GM12864 (cell line): ENCODE measurements at regions not wholly inside any gene's neighbourhood (a gene's known extent, or its start where the extent isn't known, plus 50 kb on each side); places are given as distances from the start of the nearest gene placed in this dataset.

Experiments used
- DNase-seq: peaks from one replicate; pipeline ENCODE4 v3.0.0-alpha.2; 2011; ENCODE audit warnings: low read depth
- H3K4me3 ChIP-seq: 2 replicates; pipeline ENCODE4 v1.5.1; 2011; ENCODE audit warnings: mild to moderate bottlenecking, low read depth, low read length, control low read depth
- TF ChIP-seq, protein P1 (sequence below): IDR thresholded peaks from 2 replicates; pipeline ENCODE4 v1.5.1; 2011; ENCODE audit warnings: low read depth, mild to moderate bottlenecking, moderate library complexity, low read length, control low read depth, inconsistent platforms; ENCODE audit errors: missing control alignments

DNA sequence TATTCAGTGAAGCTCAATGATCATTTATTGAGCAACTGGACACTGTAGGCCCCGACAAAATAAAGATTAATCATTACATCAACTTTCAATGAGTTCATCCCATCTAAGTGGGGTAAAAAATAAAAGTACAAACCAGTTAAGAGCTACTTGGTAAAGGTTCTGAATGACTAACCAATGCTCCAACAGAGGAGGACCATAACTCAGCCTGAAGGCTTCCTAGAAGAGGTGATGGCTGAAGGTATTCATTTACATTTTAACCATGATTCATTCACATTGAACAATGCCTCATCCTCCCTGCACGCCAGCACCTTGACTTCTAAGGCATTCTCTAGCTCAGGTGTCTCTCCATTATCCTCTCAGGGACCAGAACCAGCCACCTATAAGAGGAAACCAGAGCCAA lies 201.4 kb downstream of the ZNF462 start:
- H3K4me3 ChIP-seq, result no peak overlapping the region
- no peak for DNase-seq
- TF ChIP-seq, protein P1, sequence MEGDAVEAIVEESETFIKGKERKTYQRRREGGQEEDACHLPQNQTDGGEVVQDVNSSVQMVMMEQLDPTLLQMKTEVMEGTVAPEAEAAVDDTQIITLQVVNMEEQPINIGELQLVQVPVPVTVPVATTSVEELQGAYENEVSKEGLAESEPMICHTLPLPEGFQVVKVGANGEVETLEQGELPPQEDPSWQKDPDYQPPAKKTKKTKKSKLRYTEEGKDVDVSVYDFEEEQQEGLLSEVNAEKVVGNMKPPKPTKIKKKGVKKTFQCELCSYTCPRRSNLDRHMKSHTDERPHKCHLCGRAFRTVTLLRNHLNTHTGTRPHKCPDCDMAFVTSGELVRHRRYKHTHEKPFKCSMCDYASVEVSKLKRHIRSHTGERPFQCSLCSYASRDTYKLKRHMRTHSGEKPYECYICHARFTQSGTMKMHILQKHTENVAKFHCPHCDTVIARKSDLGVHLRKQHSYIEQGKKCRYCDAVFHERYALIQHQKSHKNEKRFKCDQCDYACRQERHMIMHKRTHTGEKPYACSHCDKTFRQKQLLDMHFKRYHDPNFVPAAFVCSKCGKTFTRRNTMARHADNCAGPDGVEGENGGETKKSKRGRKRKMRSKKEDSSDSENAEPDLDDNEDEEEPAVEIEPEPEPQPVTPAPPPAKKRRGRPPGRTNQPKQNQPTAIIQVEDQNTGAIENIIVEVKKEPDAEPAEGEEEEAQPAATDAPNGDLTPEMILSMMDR, result no peak

DNA sequence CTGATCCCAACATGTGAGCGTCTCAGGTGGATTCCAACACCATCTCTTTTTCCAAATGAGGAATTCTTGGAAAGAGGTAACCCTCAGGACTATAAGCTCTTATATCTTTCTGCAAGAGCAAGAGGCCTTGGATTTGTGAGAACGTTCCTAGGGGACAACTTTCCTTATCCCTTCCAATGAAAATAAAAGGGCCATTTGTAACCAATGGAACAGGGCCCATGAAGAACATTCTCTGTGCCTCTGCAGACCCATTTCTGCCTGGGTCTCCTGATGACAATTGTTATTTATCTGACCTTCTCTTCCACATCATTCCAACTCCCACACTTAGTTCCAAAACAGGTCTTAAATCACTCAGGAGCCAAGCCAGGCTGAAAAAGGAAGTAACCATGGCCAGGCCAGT lies 202.6 kb downstream of the ZNF462 start:
- TF ChIP-seq, protein P1, result no peak
- no peak for DNase-seq
- no peak overlapping the region for H3K4me3 ChIP-seq

DNA sequence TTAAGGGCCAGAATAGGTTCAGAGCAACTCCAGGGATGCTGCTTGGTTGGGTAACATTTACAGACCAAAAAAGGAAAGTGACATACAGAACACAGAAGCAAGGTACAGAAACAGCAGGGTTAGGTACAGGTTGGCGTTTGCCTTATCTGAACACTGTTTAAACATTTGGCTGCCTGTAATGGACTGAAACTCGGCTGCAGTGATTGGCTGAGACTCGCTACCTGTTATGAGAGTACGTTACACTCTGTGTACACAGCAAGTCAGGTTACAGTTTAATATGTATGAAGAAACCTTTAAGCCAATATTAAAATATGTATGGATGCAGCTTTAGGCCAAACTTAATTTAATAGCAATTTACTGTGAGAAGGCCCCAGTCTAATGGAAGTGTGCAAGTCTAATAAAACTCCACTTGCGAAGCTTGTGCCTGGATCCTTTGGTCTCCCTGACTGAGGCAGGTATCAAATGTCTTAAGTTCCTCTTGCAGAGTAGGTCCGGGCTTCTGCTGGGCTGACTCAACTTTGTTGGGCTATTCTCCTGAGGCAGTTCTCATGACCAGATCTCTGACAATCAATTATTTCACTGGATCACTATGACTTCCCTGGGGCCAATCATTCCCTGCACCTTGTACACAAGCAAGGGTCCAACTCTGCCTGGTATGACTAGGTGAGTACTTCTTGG lies 204.9 kb downstream of the ZNF462 start:
- DNase-seq, result no peak
- no peak overlapping the region for H3K4me3 ChIP-seq
- TF ChIP-seq, protein P1, result no peak

DNA sequence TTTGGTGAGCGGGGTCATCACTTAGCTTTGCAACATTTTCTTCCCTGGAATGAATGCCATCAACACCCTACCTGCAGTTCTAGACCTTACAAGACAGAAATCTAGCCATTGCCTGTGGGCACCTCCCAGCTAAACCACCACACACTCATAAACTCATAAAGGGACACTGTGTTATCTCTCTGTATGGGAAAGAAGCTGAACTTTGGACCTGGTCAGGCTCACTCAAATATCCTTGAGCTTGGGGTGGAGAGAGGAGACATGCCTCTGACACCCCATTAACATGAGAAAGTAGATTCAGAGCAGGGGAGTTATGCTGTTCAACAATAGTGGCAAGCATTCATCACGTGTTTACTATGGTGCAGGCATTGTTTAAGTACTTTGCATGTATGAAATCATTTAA lies 205.6 kb downstream of the ZNF462 start:
- H3K4me3 ChIP-seq, result no peak overlapping the region
- TF ChIP-seq, protein P1, result no peak
- DNase-seq, result no peak

DNA sequence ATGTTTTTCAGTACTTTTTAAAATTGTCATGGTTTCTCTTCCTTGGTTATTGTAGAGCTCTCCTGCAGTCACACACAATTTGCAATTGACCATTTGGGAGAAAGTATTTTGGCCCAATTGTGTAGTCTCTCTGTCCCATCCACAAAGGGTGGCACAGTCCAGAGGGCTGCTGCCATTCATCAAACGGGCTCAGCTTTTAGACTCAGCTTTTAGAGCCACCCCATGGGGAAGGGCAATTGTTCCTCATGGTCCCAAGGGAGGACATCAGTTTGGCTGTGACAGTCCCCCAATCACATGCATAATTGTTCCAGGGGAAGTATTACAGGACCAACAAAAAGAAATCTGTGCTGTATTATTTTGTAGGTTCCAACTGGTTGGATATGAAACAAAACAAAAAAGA lies 207.6 kb downstream of the ZNF462 start:
- TF ChIP-seq, protein P1, result no peak
- DNase-seq, result no peak
- no peak overlapping the region for H3K4me3 ChIP-seq

DNA sequence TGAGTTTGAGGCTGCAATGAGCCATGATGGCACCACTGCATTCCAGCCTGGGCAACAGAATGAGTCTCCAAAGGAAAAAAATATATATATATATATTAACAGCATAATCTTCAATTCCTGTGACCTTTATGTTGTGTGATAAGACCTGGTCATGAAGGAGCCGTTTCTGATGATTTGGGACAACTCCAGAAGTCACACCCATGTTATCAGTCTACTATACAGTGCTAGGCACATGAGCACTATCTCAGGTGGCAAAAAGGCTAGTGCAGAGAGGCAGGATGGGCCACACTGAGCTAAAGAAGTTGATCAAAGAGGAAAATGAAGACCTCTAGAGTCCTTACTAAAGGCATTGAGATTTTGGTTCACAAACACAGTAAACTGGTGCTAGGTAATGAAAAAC lies 205.0 kb upstream of the RAD23B start:
- H3K4me3 ChIP-seq, result no peak overlapping the region
- TF ChIP-seq, protein P1, result no peak
- DNase-seq, result no peak

DNA sequence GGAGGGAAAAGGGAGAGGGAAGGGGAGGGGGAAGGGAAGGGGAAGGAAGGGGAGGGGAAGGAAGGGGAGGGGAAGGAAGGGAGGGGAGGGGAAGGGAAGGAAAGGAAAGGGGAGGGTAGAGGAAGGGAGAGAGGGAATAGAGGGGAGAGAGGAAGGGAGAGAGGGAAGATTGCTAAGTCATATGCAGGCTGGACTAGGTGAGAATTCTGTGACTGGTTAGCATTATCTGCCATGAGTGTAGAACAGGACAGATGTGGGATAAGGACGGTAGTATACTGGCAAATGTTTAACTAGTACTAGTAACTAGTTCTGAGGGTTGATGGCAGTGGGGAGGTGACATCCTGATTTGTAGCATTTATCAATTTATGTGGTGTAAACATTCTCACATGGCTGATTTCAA lies 203.5 kb upstream of the RAD23B start:
- TF ChIP-seq, protein P1, result no peak
- no peak overlapping the region for H3K4me3 ChIP-seq
- no peak for DNase-seq
